Keratinocyte (primary cell): ENCODE measurements at regions not wholly inside any gene's neighbourhood (a gene's known extent, or its start where the extent isn't known, plus 50 kb on each side); places are given as distances from the start of the nearest gene placed in this dataset.

Experiments used
- DNase-seq: peaks from one replicate; pipeline ENCODE4 v3.0.0-alpha.2; 2011; ENCODE audit warnings: low read depth, missing footprints, low spot score
- FAIRE-seq: peaks from 2 replicates; lab custom pipeline; 2011; peaks lifted over from hg19 to GRCh38; lab: Jason Lieb, UNC
- H2AFZ ChIP-seq: 2 replicates; pipeline ENCODE4 v1.6.0; 2012; ENCODE audit warnings: low read length, control low read depth, inconsistent platforms; ENCODE audit not compliant: control insufficient read depth
- H3K27ac ChIP-seq: 2 replicates; pipeline ENCODE4 v1.5.1; 2011; ENCODE audit warnings: low read length; ENCODE audit not compliant: control insufficient read depth, insufficient read depth
- H3K27me3 ChIP-seq: 3 replicates; pipeline ENCODE4 v1.6.0; 2011; ENCODE audit warnings: low read length; ENCODE audit not compliant: control insufficient read depth, insufficient read depth; ENCODE audit errors: extremely low read depth
- H3K36me3 ChIP-seq, 2 experiments: 2 replicates in 1 of 2; 3 replicates in 1 of 2; pipeline ENCODE4 v1.5.1; 2011; ENCODE audit warnings: low read length in 2 of 2, mild to moderate bottlenecking in 1 of 2; ENCODE audit not compliant: control insufficient read depth in 2 of 2, insufficient read depth in 2 of 2; ENCODE audit errors: extremely low read depth in 1 of 2
- H3K4me1 ChIP-seq: 3 replicates; pipeline ENCODE4 v1.5.1; 2011; ENCODE audit warnings: low read length; ENCODE audit not compliant: control insufficient read depth, insufficient read depth; ENCODE audit errors: extremely low read depth
- H3K4me2 ChIP-seq: 3 replicates; pipeline ENCODE4 v1.6.0; 2011; ENCODE audit warnings: low read depth, low read length; ENCODE audit not compliant: control insufficient read depth, insufficient read depth; ENCODE audit errors: extremely low read depth
- H3K4me3 ChIP-seq, 3 experiments: fragments of 200-600 bp in 1 of 3; sonication (generic) in 1 of 3; 2 replicates in 2 of 3; 3 replicates in 1 of 3; pipeline ENCODE4 v1.5.1; 2011 to 2016; ENCODE audit warnings: low read length in 3 of 3, mild to moderate bottlenecking in 3 of 3, control low read depth in 2 of 3, inconsistent platforms in 1 of 3, low read depth in 1 of 3, mixed read lengths in 1 of 3, mixed run types in 1 of 3, moderate library complexity in 1 of 3; ENCODE audit not compliant: control insufficient read depth in 2 of 3, insufficient read depth in 2 of 3; ENCODE audit errors: extremely low read depth in 1 of 3
- H3K79me2 ChIP-seq: 2 replicates; pipeline ENCODE4 v1.6.0; 2012; ENCODE audit warnings: low read length; ENCODE audit not compliant: control insufficient read depth, insufficient read depth
- H3K9ac ChIP-seq: 3 replicates; pipeline ENCODE4 v1.6.0; 2011; ENCODE audit warnings: low read length; ENCODE audit not compliant: control insufficient read depth, insufficient read depth; ENCODE audit errors: extremely low read depth
- H3K9me1 ChIP-seq: 3 replicates; pipeline ENCODE4 v1.6.0; 2011; ENCODE audit warnings: low read length; ENCODE audit not compliant: control insufficient read depth, insufficient read depth; ENCODE audit errors: extremely low read depth
- H3K9me3 ChIP-seq: 2 replicates; pipeline ENCODE4 v1.5.1; 2012; ENCODE audit warnings: low read depth, low read length; ENCODE audit not compliant: control insufficient read depth
- H4K20me1 ChIP-seq: 3 replicates; pipeline ENCODE4 v1.6.0; 2011; ENCODE audit warnings: low read length; ENCODE audit not compliant: control insufficient read depth, insufficient read depth; ENCODE audit errors: extremely low read depth
- EZH2 ChIP-seq: IDR thresholded peaks from one replicate; pipeline ENCODE4 v1.6.1; 2012; ENCODE audit warnings: inconsistent platforms, mild to moderate bottlenecking, low read length, moderate library complexity
- dilution Hi-C: fragments of 300-500 bp; cut with MboI; formaldehyde crosslinking; loops from one replicate; pipeline ENCODE4 v1.7.0; 2020; ENCODE audit warnings: low sequenced_read_pairs; ENCODE audit not compliant: extremely low pct_ligation_motif_present
- TF ChIP-seq, protein P1 (sequence below), 3 experiments: IDR thresholded peaks in 1 of 3; conservative IDR thresholded peaks in 1 of 3; optimal IDR thresholded peaks in 1 of 3; 2 replicates in 2 of 3; 3 replicates in 1 of 3; pipeline versions ENCODE3 to v1.5.1; 2011; ENCODE audit warnings: low read length in 3 of 3, mild to moderate bottlenecking in 3 of 3, moderate library complexity in 2 of 3, control low read depth in 1 of 3, inconsistent platforms in 1 of 3; ENCODE audit not compliant: insufficient read depth in 2 of 3; ENCODE audit errors: extremely low read depth in 1 of 3

DNA sequence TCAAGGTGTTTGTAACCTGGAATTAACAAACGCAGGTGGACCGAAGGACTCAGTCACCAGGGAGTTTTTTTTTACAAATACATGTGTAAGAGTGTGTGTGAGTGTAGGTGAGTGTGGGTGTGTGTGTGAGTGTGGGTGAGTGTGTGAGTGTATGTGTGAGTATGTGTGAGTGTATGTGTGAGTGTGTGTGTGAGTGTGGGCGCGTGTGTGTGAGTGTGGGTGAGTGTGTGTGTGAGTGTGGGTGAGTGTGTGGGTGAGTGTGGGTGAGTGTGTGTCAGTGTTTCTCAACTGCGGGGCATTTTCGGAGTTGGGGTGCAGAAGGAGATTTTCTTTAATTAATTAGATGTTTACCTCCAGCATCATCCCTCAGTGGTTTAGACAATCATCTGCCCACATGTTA is 1178.8 kb downstream of the VRK1 start:
- H3K9me1 ChIP-seq: no peaks in the 10 kb centered on the region
- no peak overlapping the region for H2AFZ ChIP-seq
- FAIRE-seq: no peak
- peaks cover 0 to 2% of the 10 kb centered on the region in 2 experiments for H3K36me3 ChIP-seq
- H3K27me3 ChIP-seq: no peaks in the 10 kb centered on the region
- H3K4me1 ChIP-seq: peaks cover 31% of the 10 kb centered on the region
- H3K27ac ChIP-seq: no peak overlapping the region
- DNase-seq: no peak
- no peaks in the 10 kb centered on the region for H3K79me2 ChIP-seq
- H3K4me2 ChIP-seq: peak overlapping the region; percentile 97
- dilution Hi-C loops: no loop called here
- H4K20me1 ChIP-seq: no peaks in the 10 kb centered on the region
- H3K9me3 ChIP-seq: no peaks in the 10 kb centered on the region
- peak overlapping the region in 2 of 3 experiments; percentile 40 to 77 for H3K4me3 ChIP-seq
- no peak overlapping the region for H3K9ac ChIP-seq
- no peak for TF ChIP-seq EZH2
- TF ChIP-seq, protein P1, sequence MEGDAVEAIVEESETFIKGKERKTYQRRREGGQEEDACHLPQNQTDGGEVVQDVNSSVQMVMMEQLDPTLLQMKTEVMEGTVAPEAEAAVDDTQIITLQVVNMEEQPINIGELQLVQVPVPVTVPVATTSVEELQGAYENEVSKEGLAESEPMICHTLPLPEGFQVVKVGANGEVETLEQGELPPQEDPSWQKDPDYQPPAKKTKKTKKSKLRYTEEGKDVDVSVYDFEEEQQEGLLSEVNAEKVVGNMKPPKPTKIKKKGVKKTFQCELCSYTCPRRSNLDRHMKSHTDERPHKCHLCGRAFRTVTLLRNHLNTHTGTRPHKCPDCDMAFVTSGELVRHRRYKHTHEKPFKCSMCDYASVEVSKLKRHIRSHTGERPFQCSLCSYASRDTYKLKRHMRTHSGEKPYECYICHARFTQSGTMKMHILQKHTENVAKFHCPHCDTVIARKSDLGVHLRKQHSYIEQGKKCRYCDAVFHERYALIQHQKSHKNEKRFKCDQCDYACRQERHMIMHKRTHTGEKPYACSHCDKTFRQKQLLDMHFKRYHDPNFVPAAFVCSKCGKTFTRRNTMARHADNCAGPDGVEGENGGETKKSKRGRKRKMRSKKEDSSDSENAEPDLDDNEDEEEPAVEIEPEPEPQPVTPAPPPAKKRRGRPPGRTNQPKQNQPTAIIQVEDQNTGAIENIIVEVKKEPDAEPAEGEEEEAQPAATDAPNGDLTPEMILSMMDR (optimal IDR thresholded peaks at IDR 0.05 in 1 of 3, IDR thresholded peaks at IDR 0.05 in 1 of 3, conservative IDR thresholded peaks at IDR 0.05 in 1 of 3; ENCODE audit: extremely low read depth in 1 of 3, insufficient read depth in 2 of 3, low read length in 3 of 3): no peak

DNA sequence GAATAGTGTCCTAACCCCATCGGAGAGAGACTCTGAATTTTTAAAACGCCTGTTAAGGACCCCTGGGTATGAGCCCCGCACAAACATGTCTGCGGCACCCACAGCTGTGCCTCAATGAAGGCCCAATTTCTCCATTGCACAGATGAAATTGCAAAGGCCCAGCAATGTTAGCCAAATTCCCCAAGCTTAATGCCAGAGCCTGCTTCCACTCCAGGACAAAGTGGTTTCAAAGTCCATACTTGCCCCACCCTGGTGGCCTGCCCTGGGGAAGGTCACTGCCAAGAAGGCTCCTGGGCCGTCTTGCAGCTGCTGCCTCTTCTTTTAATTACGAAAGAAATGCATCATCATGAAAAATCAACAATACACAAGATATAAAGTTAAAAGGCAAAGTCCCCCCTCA is 1179.7 kb downstream of the VRK1 start:
- dilution Hi-C loops: no loop called here
- H2AFZ ChIP-seq: peak overlapping the region; percentile 45
- no peaks in the 10 kb centered on the region for H3K79me2 ChIP-seq
- H3K27ac ChIP-seq: peak overlapping the region; percentile 82
- H3K4me3 ChIP-seq: peak overlapping the region; percentile 34 to 77 (median 40)
- no peak for FAIRE-seq
- no peaks in the 10 kb centered on the region for H3K9me1 ChIP-seq
- H3K4me1 ChIP-seq: peaks cover 31% of the 10 kb centered on the region
- H3K36me3 ChIP-seq: peaks cover 0 to 2% of the 10 kb centered on the region in 2 experiments
- DNase-seq: no peak
- peak overlapping the region; percentile 78 for H3K9ac ChIP-seq
- H4K20me1 ChIP-seq: no peaks in the 10 kb centered on the region
- H3K4me2 ChIP-seq: peak overlapping the region; percentile 97
- no peak for TF ChIP-seq EZH2
- TF ChIP-seq, protein P1 (optimal IDR thresholded peaks at IDR 0.05 in 1 of 3, IDR thresholded peaks at IDR 0.05 in 1 of 3, conservative IDR thresholded peaks at IDR 0.05 in 1 of 3; ENCODE audit: extremely low read depth in 1 of 3, insufficient read depth in 2 of 3, low read length in 3 of 3): no peak
- no peaks in the 10 kb centered on the region for H3K9me3 ChIP-seq
- no peaks in the 10 kb centered on the region for H3K27me3 ChIP-seq
